Fibroblast of mammary gland (primary cell): ENCODE measurements at regions not wholly inside any gene's neighbourhood (a gene's known extent, or its start where the extent isn't known, plus 50 kb on each side); places are given as distances from the start of the nearest gene placed in this dataset.

Experiments used
- DNase-seq: peaks from one replicate; pipeline ENCODE4 v3.0.0-alpha.2; 2010; ENCODE audit warnings: low read depth
- H3K4me3 ChIP-seq: 2 replicates; pipeline ENCODE4 v1.5.1; 2011; ENCODE audit warnings: low read depth, mild to moderate bottlenecking, low read length, moderate library complexity; ENCODE audit not compliant: control insufficient read depth
- CTCF ChIP-seq: conservative IDR thresholded peaks from 2 replicates; pipeline ENCODE4 v1.5.1; 2011; ENCODE audit warnings: low read depth, low read length, inconsistent platforms; ENCODE audit not compliant: control insufficient read depth, insufficient read depth

GRCh38 chrX:2614911-2615310 is 76.2 kb upstream of the CD99 start:
- TF ChIP-seq CTCF: peak; percentile 69
- DNase-seq: peak; percentile 83

GRCh38 chrX:2610246-2611170 is 80.6 kb upstream of the CD99 start:
- H3K4me3 ChIP-seq: peak overlapping the region; percentile 82
- TF ChIP-seq CTCF: no peak
- DNase-seq: no peak

More at GRCh38 chrX:2614911-2615310, 76.2 kb upstream of the CD99 start:
- H3K4me3 ChIP-seq: no peak overlapping the region

- peak; percentile 24 for DNase-seq
- H3K4me3 ChIP-seq: peak overlapping the region; percentile 82
These were observed 81.5 kb upstream of the CD99 start for GRCh38 chrX:2609431-2610238.

GRCh38 chrX:2608638-2609430 is 82.3 kb upstream of the CD99 start:
- TF ChIP-seq CTCF: no peak
- H3K4me3 ChIP-seq: peak overlapping the region; percentile 82
- DNase-seq: peak; percentile 68

More at GRCh38 chrX:2609431-2610238, 81.5 kb upstream of the CD99 start:
- no peak for TF ChIP-seq CTCF

- H3K4me3 ChIP-seq: no peak overlapping the region
- no peak for DNase-seq
- TF ChIP-seq CTCF: no peak
These were observed 84.0 kb upstream of the CD99 start for GRCh38 chrX:2607113-2607512.

- DNase-seq: no peak
- H3K4me3 ChIP-seq: no peak overlapping the region
- TF ChIP-seq CTCF: no peak
These were observed 90.5 kb upstream of the CD99 start for GRCh38 chrX:2600564-2600963.
